IPS DF 6.9 (cell line): ENCODE measurements at regions not wholly inside any gene's neighbourhood (a gene's known extent, or its start where the extent isn't known, plus 50 kb on each side); places are given as distances from the start of the nearest gene placed in this dataset.

Experiments used
- DNase-seq: peaks from one replicate; pipeline ENCODE4 v3.0.0-alpha.2; 2013; ENCODE audit warnings: low read depth, low spot score
- H3K27ac ChIP-seq: one replicate; pipeline ENCODE4 v1.5.1; 2013; ENCODE audit warnings: low read length, control low read depth
- H3K27me3 ChIP-seq: 2 replicates; pipeline ENCODE4 v1.6.1; 2013; ENCODE audit warnings: mild to moderate bottlenecking, low read length; ENCODE audit not compliant: control insufficient read depth, insufficient read depth
- H3K36me3 ChIP-seq: 2 replicates; pipeline ENCODE4 v1.6.1; 2013; ENCODE audit warnings: low read length; ENCODE audit not compliant: control insufficient read depth, insufficient read depth
- H3K4me1 ChIP-seq: 2 replicates; pipeline ENCODE4 v1.6.1; 2013; ENCODE audit warnings: low read length; ENCODE audit not compliant: control insufficient read depth, insufficient read depth
- H3K4me3 ChIP-seq: 2 replicates; pipeline ENCODE4 v1.5.1; 2013; ENCODE audit warnings: mild to moderate bottlenecking, low read length
- H3K9me3 ChIP-seq: 2 replicates; pipeline ENCODE4 v1.6.1; 2013; ENCODE audit warnings: low read length, inconsistent platforms; ENCODE audit not compliant: control insufficient read depth, insufficient read depth
- WGBS: extraction: QIAGEN DNeasy Blood & Tissue Kit; methylation state at CpG from one replicate; pipeline ENCODE4 v1.1.7; 2013; ENCODE audit warnings: mixed read lengths, missing lambda C conversion rate; ENCODE audit not compliant: insufficient read length, insufficient coverage; 5-methylcytosine and 5-hydroxymethylcytosine counted together

- Histone ChIP-seq H3K4me1 (no peaks in the 10 kb centered on the region), H3K27me3 (no peaks in the 10 kb centered on the region), H3K36me3 (no peaks in the 10 kb centered on the region), H3K27ac (no peak overlapping the region), H3K4me3 (no peak overlapping the region), H3K9me3 (no peaks in the 10 kb centered on the region)
- no peak for DNase-seq
- WGBS: no CpG with 5 or more reads among the region's 2 CpGs
Observed at GRCh38 chr1:219774386-219774785, 154.0 kb downstream of the SLC30A10 start.

DNA sequence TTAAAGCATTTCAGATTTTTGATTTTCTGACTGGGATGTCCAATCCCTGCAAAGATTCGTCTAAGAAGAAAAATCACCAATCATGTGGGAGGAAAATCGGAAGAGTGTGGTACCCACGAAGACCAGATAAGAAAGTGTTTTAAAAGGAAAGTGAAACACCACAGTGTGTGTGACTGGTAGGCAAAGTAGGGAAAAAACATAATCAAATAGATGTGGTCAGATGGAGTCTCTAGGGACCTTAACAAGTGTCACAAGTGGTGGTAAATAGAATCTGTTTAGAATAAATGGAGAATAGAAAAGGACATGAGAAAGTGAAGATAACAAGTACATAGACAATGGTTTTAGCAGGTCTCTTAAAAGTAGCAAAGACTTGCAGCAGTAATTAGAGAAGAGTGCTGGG is 154.6 kb downstream of the SLC30A10 start:
- WGBS: no CpG with 5 or more reads among the region's 3 CpGs
- Histone ChIP-seq H3K9me3 (no peaks in the 10 kb centered on the region), H3K36me3 (no peaks in the 10 kb centered on the region), H3K4me1 (no peaks in the 10 kb centered on the region), H3K27me3 (no peaks in the 10 kb centered on the region), H3K4me3 (no peak overlapping the region), H3K27ac (no peak overlapping the region)
- DNase-seq: no peak

DNA sequence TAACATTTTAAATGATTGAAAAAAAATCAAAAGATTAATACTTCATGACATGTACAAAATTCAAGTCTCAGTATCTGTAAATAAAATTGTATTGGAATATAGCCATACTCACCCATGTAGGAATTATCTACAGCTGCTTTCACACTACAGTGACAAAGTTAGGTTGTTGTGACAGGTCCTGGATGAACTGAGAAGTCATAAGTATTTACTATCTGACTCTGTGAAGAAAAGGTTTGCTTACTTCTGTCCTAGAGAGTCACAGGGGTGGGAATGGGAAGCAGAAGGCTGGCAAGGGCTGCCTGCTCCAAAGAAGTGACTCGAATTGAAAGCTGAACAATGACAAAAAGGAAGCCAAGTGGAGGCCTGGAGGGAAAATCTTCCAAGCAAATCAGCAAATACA is 155.2 kb downstream of the SLC30A10 start:
- H3K27ac ChIP-seq: no peak overlapping the region
- no peak overlapping the region for H3K4me3 ChIP-seq
- H3K36me3 ChIP-seq: no peaks in the 10 kb centered on the region
- no peaks in the 10 kb centered on the region for H3K9me3 ChIP-seq
- DNase-seq: no peak
- WGBS: no CpG with 5 or more reads among the region's 1 CpG
- H3K27me3 ChIP-seq: no peaks in the 10 kb centered on the region
- no peaks in the 10 kb centered on the region for H3K4me1 ChIP-seq

- Histone ChIP-seq H3K4me3 (no peak overlapping the region), H3K36me3 (no peaks in the 10 kb centered on the region), H3K27me3 (no peaks in the 10 kb centered on the region), H3K9me3 (no peaks in the 10 kb centered on the region), H3K4me1 (no peaks in the 10 kb centered on the region), H3K27ac (no peak overlapping the region)
- no CpG with 5 or more reads among the region's 4 CpGs for WGBS
- DNase-seq: no peak
Observed at GRCh38 chr1:219772265-219773036, 155.9 kb downstream of the SLC30A10 start.

GRCh38 chr1:219771080-219771479 is 157.3 kb downstream of the SLC30A10 start:
- no CpG with 5 or more reads among the region's 3 CpGs for WGBS
- no peak for DNase-seq
- H3K27ac ChIP-seq: no peak overlapping the region

DNA sequence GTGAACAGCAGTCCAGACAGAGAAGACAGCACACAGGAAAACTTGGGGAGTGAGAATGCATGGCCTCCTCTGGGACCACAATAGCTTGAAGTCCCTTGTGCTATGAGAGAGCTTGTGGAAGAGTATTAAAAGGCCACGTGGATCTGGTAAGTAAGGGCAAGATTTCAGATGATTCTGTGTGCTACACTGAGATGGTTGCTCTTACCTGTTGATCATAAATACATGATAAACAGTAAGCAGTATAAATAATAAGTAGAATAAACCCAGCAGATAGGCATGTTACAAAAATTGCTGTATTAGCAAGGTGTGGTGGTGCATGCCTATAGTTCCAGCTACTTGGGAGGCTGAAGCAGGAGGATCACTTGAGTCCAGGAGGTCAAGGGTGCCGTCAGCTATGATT is 150.4 kb upstream of the ZC3H11B start:
- Histone ChIP-seq H3K27ac (no peak overlapping the region), H3K4me1 (no peaks in the 10 kb centered on the region), H3K9me3 (no peaks in the 10 kb centered on the region), H3K4me3 (no peak overlapping the region), H3K27me3 (no peaks in the 10 kb centered on the region), H3K36me3 (no peaks in the 10 kb centered on the region)
- no peak for DNase-seq
- no CpG with 5 or more reads among the region's 2 CpGs for whole genome bisulfite sequencing

More at GRCh38 chr1:219771080-219771479, 157.3 kb downstream of the SLC30A10 start:
- no peak overlapping the region for H3K4me3 ChIP-seq
- H3K36me3 ChIP-seq: no peaks in the 10 kb centered on the region
- no peaks in the 10 kb centered on the region for H3K27me3 ChIP-seq
- no peaks in the 10 kb centered on the region for H3K9me3 ChIP-seq
- H3K4me1 ChIP-seq: no peaks in the 10 kb centered on the region

- H3K9me3 ChIP-seq: no peaks in the 10 kb centered on the region
- no peak for DNase-seq
- no peaks in the 10 kb centered on the region for H3K27me3 ChIP-seq
- H3K27ac ChIP-seq: no peak overlapping the region
- no peak overlapping the region for H3K4me3 ChIP-seq
- WGBS: no CpG with 5 or more reads among the region's 3 CpGs
- H3K36me3 ChIP-seq: no peaks in the 10 kb centered on the region
- no peaks in the 10 kb centered on the region for H3K4me1 ChIP-seq
Observed at GRCh38 chr1:219761208-219761860, 148.4 kb upstream of the ZC3H11B start.

DNA sequence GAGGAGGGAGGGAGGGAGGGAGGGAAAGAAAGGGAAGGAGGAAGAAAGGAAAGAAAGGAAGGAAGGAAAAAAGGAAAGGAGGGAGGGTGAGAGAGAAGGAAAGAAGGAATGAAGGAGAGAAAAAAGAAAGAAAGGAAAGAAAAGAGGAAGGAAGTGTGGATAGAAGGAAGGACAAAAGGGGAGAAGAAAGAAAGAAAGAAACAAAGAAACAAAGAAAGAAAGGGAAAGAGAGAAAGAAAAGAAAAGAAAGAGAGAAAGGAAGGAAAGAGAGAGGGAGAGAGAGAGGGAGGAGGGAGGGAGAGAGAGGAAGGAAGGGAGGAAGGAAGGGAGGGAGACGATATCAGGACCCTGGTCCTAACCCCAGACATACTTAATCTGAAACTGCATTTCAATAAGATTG is 146.2 kb upstream of the ZC3H11B start:
- Histone ChIP-seq H3K27ac (no peak overlapping the region), H3K4me1 (no peaks in the 10 kb centered on the region), H3K27me3 (no peaks in the 10 kb centered on the region), H3K4me3 (no peak overlapping the region), H3K36me3 (no peaks in the 10 kb centered on the region), H3K9me3 (no peaks in the 10 kb centered on the region)
- no peak for DNase-seq
- WGBS: no CpG with 5 or more reads among the region's 1 CpG

DNA sequence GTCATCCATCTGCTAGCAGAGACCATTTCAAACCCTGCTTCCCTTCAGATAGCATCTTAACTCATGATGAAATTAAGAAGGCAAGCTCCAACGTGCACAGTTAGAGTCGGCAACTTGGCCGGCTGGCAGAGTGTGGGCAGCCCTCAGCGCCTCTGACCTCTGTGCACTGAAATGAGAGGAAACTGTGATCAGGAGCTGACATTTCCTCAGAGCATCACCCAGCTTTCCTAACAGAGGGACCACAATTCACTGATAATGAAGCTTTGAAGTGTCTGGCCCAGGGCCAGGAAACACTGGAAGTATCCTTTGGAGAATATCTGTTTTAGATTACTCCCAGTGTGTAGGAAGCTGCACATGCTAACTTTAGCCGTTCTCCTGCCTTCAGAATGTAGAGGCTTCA is 145.0 kb upstream of the ZC3H11B start:
- no CpG with 5 or more reads among the region's 5 CpGs for WGBS
- Histone ChIP-seq H3K36me3 (no peaks in the 10 kb centered on the region), H3K27ac (no peak overlapping the region), H3K9me3 (no peaks in the 10 kb centered on the region), H3K27me3 (no peaks in the 10 kb centered on the region), H3K4me3 (no peak overlapping the region), H3K4me1 (no peaks in the 10 kb centered on the region)
- no peak for DNase-seq

DNA sequence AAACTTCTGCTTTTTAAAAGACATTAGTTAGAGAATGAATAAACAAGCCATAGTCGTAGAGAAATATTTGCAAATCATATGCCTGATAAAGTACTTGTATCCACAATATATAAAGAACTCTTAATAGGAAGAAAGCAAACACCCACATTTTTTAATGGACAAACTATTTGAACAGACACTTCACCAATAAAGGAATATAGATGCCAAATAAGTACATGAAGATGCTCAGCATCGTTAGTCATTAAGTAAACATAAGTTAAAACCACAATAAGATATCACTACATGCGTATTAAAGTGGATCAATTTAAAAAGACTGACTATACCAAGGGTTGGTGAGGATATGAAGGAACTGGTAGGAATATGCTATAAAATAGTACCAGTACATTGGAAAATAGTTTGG is 142.3 kb upstream of the ZC3H11B start:
- Histone ChIP-seq H3K4me1 (no peaks in the 10 kb centered on the region), H3K9me3 (no peaks in the 10 kb centered on the region), H3K4me3 (no peak overlapping the region), H3K27me3 (no peaks in the 10 kb centered on the region), H3K27ac (no peak overlapping the region), H3K36me3 (no peaks in the 10 kb centered on the region)
- DNase-seq: no peak
- no CpG with 5 or more reads among the region's 3 CpGs for WGBS

DNA sequence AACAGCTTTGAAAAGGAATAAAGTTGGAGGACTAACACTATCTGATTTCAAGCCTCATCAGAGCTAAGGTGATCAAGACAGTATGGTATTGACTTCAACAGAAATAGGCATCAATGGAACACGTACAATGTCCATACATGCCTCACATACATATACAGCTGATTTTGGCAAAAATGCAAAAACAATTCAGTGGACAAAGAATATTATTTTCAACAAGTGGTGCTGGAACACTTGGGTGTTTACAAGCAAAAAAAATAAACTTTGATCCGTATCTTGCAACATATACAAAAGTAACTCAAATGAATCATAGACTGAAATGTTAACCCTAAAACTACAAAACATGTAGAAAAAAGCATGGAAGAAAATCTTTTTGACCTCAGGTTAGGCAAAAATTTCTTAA is 141.9 kb upstream of the ZC3H11B start:
- Histone ChIP-seq H3K4me1 (no peaks in the 10 kb centered on the region), H3K36me3 (no peaks in the 10 kb centered on the region), H3K4me3 (no peak overlapping the region), H3K27me3 (no peaks in the 10 kb centered on the region), H3K9me3 (no peaks in the 10 kb centered on the region), H3K27ac (no peak overlapping the region)
- DNase-seq: no peak
- no CpG with 5 or more reads among the region's 2 CpGs for WGBS
